Effector CD4-positive, alpha-beta T cell (primary cell): ENCODE measurements at regions not wholly inside any gene's neighbourhood (a gene's known extent, or its start where the extent isn't known, plus 50 kb on each side); places are given as distances from the start of the nearest gene placed in this dataset.
"Not testable (repeated sequence)": the region's sequence is repeated elsewhere in the genome, so short reads cannot be mapped to it uniquely, and the experiment has no call there.

Experiments
- DNase-seq: peaks from one replicate; pipeline ENCODE4 v3.0.0-alpha.2; 2020

DNA sequence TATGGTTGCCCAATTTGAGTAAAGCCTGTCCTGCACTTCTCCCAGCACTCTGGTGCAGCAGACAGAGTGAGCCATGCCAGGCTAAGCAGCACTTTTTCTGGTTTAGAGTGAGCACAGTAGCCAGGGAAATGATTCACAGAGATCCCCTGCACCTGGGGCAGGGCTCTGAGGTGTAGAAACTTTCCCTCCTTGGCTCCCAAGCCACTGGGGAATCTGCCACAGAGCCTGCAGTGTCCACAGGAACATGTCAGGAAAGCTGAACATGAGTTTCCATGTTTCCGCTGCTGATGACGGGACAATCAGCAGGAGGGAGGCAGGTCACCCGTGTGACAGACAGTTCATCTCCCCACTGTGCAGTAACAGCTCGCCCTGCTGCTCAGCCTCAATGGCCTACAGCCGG, 429.9 kb upstream of the B3GAT1 start:
- no peak for DNase-seq

DNA sequence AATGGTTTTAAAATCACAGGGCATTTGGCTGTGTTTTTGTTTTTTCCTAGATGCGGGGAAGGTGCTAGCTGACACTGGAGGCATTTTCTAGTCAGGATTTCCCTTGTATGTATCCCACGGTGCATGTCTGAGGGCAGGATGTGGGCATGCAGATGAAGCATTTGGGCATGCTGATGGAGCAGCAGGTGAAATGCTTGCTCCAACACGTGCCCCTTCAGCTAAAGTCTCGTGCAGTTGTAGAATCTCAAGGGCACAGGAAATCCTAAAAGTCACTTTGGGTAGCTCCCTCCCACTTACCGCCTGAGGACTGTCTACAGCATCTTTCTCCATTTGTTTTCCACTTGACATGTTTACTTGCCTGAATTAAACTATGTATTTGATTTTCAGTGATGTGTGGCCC, 429.4 kb upstream of the B3GAT1 start:
- DNase-seq, result no peak

DNA sequence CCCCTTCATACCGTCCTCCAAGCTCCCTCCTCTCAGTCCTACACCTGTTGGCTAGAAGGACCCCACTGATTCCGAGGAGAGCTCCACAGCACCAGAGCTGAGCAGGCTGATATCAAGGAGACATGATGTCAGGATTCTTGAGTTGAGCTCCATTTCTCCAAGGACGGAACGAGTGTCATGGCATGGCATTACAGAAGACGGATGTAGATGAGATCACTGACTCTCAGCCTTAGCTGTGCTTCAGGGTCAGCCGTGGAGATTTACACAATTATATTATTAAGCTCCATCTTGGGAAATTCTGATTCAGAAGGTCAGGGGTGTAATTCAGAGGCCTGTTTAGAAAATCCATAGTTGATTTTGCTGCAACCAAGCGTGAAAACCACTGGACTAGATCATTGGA, 428.9 kb upstream of the B3GAT1 start:
- no peak for DNase-seq

DNA sequence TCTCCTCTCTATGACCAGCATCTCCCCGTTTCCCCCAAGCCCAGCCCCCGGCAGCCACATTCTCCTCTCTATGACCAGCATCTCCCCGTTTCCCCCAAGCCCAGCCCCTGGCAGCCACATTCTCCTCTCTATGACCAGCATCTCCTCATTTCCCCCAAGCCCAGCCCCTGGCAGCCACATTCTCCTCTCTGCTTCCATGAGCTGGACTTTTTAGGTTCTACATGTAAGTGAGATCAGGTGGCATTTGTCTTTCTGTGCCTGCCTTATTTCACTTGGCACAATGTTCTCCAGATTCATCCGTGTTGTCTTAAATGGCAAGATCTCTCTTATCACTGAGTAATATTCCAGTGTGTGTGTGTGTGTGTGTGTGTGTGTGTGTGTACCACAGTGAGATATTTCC, 428.1 kb upstream of the B3GAT1 start:
- not testable (repeated sequence) for DNase-seq

DNA sequence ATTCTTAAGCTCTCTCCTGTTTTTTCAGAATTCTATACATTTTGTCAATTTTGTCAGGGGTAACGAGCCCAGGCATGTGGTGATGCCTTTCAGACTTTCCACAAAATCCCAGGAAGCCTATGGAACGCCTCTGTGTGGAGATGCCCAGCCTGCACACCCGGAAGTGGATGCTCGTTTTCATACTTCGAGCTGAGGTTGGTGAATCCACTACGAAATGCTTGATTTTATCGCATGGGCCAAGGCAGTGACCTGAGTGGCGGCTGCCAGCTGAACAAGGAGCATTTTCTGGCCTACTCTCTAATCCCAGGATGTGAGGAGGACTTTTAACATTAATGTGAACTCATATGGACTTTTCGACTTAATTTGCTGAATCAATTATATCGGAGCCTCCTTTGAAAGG, 426.7 kb upstream of the B3GAT1 start:
- no peak for DNase-seq

DNA sequence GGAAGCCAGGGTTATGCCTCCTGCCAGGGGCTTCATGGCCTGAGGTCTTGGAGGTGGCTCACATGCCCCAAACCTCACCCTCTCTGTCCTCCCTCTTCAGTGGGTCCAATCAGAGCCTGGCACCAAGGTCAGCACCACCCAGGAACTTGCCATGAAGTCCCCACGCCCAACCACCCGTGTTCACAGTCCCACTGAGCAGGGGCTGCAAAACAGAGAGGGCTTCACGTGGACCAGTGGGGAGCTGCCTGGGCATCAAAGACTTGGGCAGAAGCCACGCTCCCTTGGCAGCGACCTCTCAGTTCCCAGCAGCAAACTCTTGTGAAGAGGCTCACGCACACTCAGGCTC, 425.8 kb upstream of the B3GAT1 start:
- no peak for DNase-seq

DNA sequence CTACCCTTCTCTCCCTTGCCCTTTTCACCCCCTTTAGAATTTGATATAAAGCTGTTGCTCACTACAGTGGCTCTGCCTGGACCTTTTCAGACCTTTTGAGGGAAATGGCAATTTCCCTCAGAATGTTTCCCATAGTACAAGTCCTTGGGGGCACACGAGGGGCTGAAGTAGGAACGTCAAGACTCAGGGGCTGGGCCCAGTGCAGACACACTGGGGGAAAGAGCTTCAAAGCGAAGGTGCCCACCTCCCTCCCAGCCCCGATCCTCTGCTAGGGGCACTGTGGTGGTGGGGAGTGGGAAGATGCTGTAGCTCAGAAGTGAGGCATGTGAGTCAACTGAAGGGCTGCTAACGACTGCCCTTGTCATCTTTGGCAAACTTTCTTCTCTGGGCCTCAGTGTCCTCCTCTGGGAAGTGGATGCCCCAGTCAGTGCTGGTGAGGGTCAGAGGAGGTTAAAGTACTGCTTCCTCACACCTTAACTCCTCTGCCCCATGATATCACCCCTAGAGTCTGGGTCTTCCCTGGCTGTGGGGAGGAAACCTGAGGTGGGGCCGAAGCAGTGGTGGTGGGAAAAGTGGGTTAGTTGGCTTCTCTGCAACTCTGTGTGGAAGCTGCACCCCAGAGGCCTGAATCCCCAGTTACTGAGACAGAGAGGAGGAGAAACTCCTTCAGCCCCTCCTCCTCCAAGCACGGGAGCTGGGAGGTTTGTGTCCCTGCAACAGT, 425.3 kb upstream of the B3GAT1 start:
- DNase-seq, result no peak

DNA sequence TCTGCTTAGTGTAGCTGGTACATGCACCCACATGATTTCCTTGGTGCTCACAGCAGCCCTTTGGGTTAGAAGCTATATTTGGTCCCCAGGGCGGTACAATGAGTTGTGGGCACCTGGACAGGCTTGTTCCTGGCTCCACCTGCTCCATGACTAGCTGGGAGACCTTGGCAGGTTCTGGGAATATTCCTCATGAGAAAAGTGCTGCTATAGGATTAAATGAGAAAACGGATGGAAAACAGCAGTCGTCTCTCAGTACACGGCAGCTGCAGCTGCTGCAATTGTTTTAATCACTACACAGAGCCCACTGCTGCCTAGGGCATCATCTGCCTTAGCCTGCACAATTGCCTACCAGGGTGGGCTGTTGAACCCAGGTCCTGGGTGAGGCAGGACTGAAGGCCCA, 424.5 kb upstream of the B3GAT1 start:
- no peak for DNase-seq

DNA sequence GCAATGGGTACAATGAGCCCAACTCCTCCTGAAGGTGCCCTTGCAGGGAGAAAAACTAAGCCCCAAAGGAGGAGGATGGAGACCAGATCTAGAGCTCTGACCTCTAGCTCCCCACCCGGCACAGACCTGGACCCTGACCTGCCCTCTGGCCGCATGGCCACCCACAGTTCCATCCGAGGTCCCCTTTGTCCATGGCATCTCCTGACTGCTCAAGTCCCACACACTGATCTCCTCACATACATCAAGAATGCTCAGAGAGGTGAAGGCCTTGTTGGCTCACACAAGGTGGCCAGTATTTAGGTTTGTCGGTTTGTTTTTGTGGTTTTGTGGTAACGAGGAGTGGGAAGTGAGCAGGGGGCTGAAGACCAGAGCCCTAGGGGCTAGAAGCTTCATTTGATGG, 423.5 kb upstream of the B3GAT1 start:
- no peak for DNase-seq

DNA sequence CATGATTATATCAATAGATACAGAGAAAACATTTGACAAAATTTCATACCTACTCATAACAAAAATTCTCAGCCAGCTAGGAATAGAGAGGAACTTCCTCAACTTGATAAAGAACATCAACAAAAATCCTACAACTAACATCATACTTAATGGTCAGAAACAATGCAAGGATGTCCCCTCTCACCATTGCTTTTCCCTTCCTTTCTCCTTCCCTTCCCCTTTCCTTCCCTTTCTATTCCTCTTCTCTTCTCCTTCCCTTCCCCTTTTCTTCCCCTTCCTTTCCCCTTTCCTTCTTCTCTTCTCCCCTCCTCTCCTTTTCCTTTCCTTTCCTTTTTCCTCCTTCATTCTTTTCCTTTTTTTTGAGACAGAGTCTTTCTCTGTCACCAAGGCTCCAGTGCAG, 418.3 kb upstream of the B3GAT1 start:
- no peak for DNase-seq

DNA sequence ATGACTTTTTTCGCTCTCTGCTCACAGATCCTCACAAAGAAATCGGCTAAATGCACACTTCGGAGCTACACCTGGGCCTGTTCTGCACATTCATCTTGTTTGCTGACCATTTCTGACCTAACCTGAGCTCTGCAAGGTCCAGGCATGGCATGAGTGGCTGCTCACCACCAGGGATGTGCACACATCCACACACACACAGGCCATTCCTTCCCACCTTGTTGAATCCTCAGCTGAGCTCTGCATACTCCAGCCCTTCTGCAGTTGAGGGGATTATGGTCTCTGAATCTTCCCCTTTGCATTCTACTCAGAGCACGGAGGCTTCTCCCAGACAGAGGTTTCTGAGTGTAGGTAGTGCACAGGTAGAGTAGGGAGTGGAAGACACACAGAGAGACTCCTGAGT, 411.9 kb upstream of the B3GAT1 start:
- no peak for DNase-seq

DNA sequence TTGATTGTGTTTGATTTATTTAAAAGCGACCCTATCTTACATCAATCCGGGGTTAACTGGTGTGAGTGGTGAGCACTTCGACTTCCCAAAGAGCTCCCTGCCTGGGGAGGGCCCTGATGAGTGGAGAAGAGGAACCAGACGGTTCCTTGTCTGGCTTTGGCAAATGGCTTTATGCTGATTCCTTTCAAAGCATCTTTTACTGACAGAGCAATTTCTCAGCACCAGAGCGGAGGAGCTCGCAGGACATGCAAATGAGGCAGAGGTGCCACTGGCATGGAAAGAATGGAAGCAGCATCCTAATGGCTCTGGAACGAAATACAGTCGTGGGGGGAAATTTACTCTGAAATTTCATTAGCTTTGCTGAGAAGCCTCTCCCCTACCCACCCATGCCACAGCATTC, 410.9 kb upstream of the B3GAT1 start:
- no peak for DNase-seq

DNA sequence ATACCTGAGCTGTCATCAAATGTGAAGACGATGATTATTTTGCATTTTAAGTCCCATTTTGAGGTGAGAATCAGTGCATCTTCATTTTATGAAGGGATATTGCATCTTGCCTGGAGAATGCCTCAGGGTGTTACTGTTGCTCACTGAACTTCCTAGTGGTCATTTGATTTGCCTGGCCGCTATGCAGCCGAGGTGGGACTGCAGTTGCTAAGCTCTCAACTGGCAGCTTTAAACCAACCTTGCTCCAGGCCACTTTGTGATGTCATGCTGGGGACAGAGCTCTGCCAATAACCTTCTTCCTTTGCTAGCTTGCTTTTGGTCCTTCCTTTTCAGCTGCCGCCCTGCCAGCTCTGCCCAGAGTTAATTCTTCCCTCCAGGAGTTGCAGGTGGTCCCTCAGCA, 409.4 kb upstream of the B3GAT1 start:
- no peak for DNase-seq

DNA sequence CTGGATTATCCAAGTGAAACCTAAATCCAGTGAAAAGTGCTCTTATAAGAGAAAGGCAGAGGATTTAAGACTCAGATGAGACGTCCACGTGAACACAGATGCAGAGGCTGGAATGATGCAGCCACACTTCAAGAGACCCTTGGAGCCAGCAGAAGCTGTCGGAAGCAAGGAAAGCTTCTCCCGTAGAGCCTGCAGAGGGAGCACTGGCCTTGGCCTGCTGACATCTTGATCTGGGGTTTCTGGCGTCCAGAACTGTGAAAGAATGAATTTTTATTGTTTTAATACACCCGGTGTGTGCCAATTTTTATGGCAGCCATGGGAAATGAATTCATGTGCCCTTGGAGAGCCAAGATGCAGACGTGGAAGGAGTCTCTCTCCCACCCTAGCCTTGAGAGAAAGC, 407.0 kb upstream of the B3GAT1 start:
- no peak for DNase-seq

DNA sequence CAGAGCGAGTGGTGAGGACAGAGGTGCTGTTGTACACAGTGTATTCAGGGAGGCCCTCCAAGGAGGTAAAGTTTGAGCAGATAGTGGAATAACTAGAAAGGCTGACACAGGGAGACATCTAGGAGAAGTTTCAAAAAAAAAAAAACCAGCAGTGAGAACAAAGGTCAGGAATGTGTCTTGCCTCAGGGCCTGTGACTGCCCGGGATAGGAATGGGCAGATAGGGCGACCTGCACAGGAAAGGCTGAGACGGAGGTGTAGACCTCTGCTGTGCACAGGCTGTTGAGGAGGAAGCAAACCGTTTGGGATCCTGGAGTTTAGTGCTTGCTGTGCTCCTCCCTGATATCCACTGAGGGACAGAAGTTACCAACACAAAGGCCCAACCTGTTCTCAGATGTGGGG, 406.5 kb upstream of the B3GAT1 start:
- no peak for DNase-seq

DNA sequence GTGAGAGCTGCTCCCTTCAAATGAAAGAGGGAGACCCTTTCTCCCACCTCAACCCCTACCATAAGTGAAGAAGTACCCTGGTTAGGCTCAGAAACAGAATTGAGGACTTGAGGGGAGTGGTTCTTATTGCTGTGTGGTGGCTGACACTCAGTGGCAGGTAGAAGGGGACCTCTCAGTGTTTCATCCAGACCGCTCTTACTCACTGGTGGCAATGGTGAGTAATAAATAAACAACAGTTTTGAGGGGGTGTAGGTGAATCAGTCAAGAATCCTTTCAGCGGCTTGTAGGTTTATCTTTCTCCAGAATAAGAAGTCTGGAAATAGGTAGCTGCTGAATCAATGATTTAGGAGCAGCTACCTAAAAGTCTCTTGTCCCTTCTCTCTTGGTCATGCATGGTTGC, 403.4 kb upstream of the B3GAT1 start:
- no peak for DNase-seq

DNA sequence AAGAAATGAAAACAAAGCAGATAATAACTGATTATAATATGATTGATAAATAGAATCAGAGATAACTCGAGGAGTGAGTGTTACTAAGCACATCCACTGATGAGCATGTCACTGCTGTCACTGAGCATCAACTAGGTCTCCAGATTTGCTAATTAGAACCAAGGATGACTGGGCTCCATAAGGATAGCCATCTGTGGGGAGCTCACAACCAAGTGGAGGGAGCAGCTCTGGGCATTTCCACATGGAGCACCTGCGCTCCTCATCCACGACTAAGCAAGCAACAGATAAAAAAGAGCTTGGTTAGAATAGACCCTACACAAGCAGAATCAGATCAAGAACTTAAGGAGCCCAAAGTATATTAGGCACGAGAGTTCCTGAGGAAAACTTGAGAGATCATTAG, 396.0 kb upstream of the B3GAT1 start:
- no peak for DNase-seq

DNA sequence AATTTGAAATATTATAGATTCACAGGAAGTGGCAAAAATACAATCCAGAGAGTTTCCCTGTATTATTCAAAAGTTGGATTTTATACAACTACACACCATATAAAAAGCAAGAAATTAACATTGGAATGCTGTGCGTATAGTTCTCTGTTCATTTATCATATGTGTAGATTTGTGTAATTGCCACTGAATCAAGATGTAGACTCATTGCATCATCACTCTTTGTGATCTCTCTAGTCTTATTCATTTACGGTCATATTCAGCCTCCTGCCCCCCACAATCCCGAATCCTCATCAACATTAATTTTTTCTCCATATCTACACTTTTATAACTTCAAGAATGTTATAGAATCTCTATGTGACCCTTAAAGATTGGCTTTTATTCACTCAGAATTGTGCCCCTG, 390.6 kb upstream of the B3GAT1 start:
- DNase-seq, result no peak

DNA sequence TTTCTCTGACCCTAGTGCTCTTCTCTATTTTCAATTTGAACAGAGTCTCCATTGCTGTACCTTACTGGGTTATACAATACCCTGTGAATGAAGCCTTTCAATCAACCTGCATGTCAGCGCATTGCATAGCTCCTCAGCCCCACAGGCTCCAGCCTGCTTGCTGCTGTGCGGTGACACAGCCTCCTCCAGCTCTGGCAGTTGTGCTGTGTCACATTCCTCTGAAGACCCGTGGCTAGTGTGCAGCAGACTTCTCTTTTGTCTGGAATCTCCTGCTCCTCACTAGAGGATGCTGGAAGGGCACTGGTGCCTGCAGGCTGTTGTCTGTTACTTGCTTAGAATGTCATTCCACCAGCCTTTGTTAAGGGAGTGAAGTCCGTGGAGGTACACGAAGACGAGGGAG, 390.1 kb upstream of the B3GAT1 start:
- no peak for DNase-seq

DNA sequence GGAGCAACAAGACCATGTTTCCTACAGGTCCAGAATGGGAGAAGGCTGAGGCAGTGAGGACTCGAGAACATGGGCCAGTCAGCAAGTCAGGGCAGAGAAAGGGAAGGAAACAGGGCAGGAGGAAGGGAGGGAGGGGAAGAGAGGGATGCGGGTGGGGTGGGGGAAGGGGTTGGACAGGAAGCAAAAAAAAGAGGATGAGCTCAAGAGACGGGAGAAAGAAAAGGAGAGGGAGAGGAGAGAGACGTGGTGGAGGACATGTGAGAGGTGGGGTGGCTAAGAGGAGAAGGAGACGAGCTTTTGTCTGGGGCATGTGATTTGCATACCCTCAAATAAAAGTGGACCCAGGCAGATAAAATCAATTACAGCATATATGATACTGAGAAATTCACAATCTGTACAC, 389.5 kb upstream of the B3GAT1 start:
- DNase-seq, result no peak

DNA sequence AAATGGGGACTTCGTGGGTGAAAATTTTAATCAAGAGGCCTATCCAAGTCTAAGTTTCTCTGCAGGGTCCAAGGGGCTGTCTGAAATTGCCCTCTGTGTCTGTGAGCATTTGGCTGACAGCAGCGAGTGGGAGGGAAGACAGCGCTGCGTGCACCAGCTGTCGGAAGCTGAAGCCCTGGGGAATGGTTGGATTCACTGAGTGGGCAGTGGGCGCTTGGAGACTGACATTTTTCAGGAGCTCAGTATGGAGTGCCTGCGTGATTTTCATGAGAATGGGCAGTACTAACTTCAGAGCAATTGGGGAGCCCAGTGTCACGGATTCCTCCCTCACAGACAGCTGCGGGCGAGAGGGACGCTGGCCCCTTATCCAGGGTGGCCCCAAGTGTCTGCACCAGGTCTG, 388.8 kb upstream of the B3GAT1 start:
- no peak for DNase-seq

DNA sequence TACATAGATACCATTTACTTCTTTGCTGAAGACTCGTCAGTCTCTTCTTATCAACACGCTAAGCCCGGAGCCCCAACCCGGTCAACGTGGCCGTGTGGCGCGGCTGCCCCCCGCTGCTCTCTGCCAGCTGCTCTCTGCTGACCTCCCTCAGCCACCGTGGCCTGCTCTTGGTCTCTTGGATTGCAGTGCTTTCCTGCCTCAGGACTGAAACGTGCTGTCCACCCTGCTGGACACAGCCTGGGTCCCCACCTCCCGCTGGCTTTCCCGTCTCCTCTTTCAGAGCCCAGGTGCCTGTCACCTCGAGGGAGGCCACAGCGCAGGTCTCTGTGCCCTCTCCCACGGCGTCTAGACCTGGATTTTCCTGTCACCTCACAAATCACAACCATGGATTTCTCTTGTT, 388.1 kb upstream of the B3GAT1 start:
- no peak for DNase-seq

DNA sequence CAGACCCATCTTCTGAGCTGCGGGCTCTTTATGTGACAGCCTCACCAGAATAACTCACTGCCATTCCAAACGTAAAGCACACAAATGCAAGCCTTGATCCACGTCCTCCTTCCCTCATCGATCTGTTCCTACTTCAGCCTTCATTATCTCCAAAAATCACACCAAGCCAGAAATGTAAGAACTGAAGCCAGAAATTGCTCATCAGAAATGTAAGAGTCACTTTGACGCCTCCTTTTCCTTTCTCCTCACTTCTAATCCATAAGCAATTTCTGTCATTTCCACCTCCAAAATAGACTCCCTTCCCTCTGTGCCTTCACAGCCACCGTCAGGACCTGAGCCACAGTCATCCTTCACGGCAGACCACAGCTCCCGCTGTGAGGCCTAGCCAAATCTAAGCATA, 387.3 kb upstream of the B3GAT1 start:
- no peak for DNase-seq

DNA sequence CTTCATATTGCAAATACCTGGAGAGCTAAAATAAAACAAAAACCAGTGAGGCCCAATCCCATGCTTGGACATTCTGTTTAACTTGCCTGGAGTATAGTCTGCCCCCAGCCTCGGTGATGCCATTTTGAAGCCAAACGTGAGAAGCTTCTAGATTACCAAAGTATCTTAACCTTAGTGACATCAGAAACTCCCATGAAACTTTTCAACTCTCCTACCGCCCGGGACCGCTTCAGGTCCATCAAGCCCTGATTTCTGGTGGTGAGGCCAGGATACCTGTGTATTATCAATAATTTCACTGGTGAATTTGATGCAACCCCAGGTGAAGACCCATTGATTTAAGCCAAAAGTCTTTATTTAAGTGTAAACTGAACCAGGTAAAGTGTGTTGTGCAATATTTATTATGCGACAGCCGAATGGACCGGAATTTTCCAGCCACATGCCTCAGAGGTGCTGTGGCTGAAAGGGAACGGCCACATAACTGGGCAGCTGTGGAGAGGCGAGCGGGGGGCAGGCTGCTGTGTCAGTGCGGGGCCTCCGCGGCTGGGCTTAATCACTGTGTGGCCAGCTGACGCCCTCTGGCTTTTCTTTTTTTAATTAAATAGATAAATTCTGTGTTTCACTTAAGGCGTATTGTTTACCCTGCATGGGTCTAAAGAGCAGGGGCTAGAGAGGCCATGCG, 385.5 kb upstream of the B3GAT1 start:
- DNase-seq, result no peak

DNA sequence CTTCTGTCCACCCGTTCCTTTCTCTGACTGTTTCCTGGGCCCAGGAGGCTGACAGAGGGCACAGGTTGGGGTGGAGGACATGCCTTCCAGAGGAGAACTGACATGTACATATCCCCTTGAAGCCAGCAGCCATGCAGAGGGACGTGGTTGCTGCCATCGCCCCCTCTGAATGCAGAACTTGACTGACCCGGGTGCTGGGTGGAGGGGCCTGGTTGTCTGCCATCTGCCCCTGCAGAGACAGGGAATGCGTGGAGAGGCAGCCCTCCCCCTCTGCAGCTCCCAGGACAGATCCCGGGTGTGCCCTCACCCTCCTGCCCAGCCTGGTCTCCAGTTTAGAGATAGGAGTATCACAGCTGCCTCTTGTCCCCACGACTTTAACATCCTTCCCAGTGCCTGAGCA, 383.0 kb upstream of the B3GAT1 start:
- DNase-seq, result no peak
